Sigmoid colon (tissue), 6 donors: ENCODE measurements at regions not wholly inside any gene's neighbourhood (a gene's known extent, or its start where the extent isn't known, plus 50 kb on each side); places are given as distances from the start of the nearest gene placed in this dataset.

Experiments
- DNase-seq: peaks from one replicate; pipeline ENCODE4 v3.0.0-alpha.2; 2019
- H3K27ac ChIP-seq, 4 donors: fragments of 200-600 bp; sonication (generic); one replicate each; pipeline ENCODE4 v1.5.1; 2016 to 2019; ENCODE audit warnings: mild to moderate bottlenecking in 1 of 4
- H3K27me3 ChIP-seq, 3 donors: fragments of 200-600 bp; sonication (generic); one replicate each; pipeline ENCODE4 v1.5.1; 2019; ENCODE audit warnings: mild to moderate bottlenecking in 1 of 3
- H3K36me3 ChIP-seq, 4 donors: fragments of 200-600 bp; sonication (generic); one replicate each; pipeline ENCODE4 v1.5.1; 2016 to 2019
- H3K4me1 ChIP-seq, 4 donors: fragments of 200-600 bp; sonication (generic); one replicate each; pipeline ENCODE4 v1.5.1; 2017 to 2019
- H3K4me3 ChIP-seq, 4 donors: fragments of 200-600 bp; sonication (generic); one replicate each; pipeline ENCODE4 v1.5.1; 2017 to 2019; ENCODE audit warnings: mild to moderate bottlenecking in 2 of 4, moderate library complexity in 1 of 4
- H3K9me3 ChIP-seq, 4 donors: fragments of 200-600 bp in 3 of 4; sonication (generic) in 3 of 4; one replicate each; pipeline versions ENCODE4 v1.5.1 to v1.6.1; 2013 to 2019
- EP300 ChIP-seq, 4 donors: sonication (generic); formaldehyde crosslinking; IDR thresholded peaks; one replicate each; pipeline ENCODE4 v1.6.1; 2017; ENCODE audit warnings: antibody characterized with exemption in 4 of 4
- POLR2A ChIP-seq, 2 donors: fragments of 450-650 bp; IDR thresholded peaks; one replicate each; pipeline ENCODE4 v1.6.1; 2016; ENCODE audit warnings: antibody characterized with exemption in 2 of 2, mild to moderate bottlenecking in 2 of 2, moderate library complexity in 2 of 2
- POLR2AphosphoS5 ChIP-seq, 4 donors: sonication (generic); formaldehyde crosslinking; IDR thresholded peaks; one replicate each; pipeline ENCODE4 v1.6.1; 2017; ENCODE audit warnings: antibody characterized with exemption in 4 of 4
- WGBS, 2 donors: extraction: QIAGEN DNeasy Blood & Tissue Kit; methylation state at CpG; one replicate each; pipeline ENCODE4 v1.1.7; 2013; 5-methylcytosine and 5-hydroxymethylcytosine counted together
- intact Hi-C: fragments of 100-400 bp; cut with DNase I; formaldehyde crosslinking; loops from one replicate; pipeline ENCODE4 v1.15.1; 2023
- TF ChIP-seq, protein P1 (sequence below), 4 experiments: fragments of 450-650 bp in 3 of 4; fragments of 200-600 bp in 1 of 4; IDR thresholded peaks; one replicate each; pipeline ENCODE4 v1.5.1; 2016 to 2019; ENCODE audit warnings: antibody characterized with exemption in 4 of 4, mild to moderate bottlenecking in 3 of 4, moderate library complexity in 2 of 4
- donor health status: healthy with polysubstance abuse.
- donor health status: healthy.

DNA sequence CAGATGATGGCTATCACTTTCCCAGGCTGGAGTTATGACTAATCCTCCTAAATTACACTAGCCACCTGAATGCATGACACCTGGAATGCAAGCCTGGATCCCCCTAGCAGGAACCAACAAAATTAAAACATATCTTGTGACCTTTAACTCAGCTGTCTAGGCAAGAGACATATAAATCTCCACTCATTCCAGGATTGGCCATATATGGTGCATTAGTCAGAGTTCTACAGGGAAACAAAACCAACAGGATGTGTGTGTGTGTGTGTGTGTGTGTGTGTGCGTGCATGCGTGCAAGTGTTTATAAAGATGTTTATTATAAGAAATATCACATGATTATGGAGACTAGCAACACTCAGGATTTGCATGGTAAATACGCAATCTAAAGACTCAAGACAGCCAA, 212.8 kb downstream of the KIF21A start:
- TF ChIP-seq POLR2A (IDR thresholded peaks at IDR 0.05) (no peak), EP300 (IDR thresholded peaks at IDR 0.05) (no peak), POLR2AphosphoS5 (IDR thresholded peaks at IDR 0.05) (no peak)
- TF ChIP-seq, protein P1, sequence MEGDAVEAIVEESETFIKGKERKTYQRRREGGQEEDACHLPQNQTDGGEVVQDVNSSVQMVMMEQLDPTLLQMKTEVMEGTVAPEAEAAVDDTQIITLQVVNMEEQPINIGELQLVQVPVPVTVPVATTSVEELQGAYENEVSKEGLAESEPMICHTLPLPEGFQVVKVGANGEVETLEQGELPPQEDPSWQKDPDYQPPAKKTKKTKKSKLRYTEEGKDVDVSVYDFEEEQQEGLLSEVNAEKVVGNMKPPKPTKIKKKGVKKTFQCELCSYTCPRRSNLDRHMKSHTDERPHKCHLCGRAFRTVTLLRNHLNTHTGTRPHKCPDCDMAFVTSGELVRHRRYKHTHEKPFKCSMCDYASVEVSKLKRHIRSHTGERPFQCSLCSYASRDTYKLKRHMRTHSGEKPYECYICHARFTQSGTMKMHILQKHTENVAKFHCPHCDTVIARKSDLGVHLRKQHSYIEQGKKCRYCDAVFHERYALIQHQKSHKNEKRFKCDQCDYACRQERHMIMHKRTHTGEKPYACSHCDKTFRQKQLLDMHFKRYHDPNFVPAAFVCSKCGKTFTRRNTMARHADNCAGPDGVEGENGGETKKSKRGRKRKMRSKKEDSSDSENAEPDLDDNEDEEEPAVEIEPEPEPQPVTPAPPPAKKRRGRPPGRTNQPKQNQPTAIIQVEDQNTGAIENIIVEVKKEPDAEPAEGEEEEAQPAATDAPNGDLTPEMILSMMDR (IDR thresholded peaks at IDR 0.05), result no peak
- DNase-seq, result no peak
- no peaks in the 10 kb centered on the region for H3K36me3 ChIP-seq
- 73 to 79% methylated on average over 3 of the region's 3 CpGs for WGBS, 2 donors
- H3K4me1 ChIP-seq, result no peaks in the 10 kb centered on the region
- intact Hi-C loops, result no loop called here
- peaks cover 0 to 4% (median 0%) of the 10 kb centered on the region in 4 donors for H3K9me3 ChIP-seq
- H3K27me3 ChIP-seq, result no peaks in the 10 kb centered on the region
- H3K4me3 ChIP-seq, result no peak overlapping the region
- H3K27ac ChIP-seq, result no peak overlapping the region

DNA sequence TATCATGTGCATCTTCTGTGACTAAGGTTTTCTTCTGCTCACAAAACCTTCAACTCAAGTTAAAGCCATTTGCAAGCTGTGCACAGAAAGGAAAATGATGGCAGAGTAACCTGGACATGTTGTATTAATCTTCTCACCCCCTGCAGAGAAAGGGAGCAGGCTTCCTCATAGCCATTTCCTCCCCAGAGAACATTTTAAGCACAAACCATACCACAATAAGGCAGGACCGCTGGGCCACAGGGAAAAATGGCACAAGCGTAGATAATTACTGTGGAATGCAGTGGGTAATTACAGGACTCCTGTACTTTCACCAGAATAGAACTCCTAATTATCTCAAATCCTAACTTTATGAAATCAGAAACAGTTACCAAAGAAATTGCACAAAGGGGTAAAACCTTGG, 215.7 kb downstream of the KIF21A start:
- TF ChIP-seq, protein P1 (IDR thresholded peaks at IDR 0.05), result no peak
- TF ChIP-seq EP300 (IDR thresholded peaks at IDR 0.05) (no peak), POLR2A (IDR thresholded peaks at IDR 0.05) (no peak), POLR2AphosphoS5 (IDR thresholded peaks at IDR 0.05) (no peak)
- peaks cover 0 to 4% (median 2%) of the 10 kb centered on the region in 4 donors for H3K9me3 ChIP-seq
- H3K4me1 ChIP-seq, result no peaks in the 10 kb centered on the region
- no peak overlapping the region for H3K4me3 ChIP-seq
- no peak for DNase-seq
- no peaks in the 10 kb centered on the region for H3K27me3 ChIP-seq
- WGBS, 2 donors, result 65 to 88% methylated on average over 2 of the region's 2 CpGs
- no peak overlapping the region for H3K27ac ChIP-seq
- intact Hi-C loops, result no loop called here
- H3K36me3 ChIP-seq, result no peaks in the 10 kb centered on the region

DNA sequence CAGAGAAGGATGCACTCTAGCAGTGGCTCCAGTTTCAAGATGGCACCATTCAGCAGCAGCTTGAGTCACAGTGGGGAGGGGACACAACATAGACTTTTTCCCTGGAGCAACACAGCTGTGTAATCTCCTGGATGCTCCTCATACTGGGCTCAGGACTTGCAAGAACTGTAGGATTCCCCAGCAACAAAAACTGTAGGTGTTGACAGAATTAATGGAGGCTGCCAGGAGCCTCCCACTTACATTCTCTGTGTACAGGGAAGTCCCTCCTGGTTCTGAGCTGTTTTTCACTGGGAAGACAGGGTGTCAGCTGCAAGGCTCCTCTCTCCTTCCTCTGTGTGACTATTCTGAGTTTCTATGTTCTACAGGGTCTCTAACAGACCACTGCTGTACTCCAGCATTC, 217.9 kb downstream of the KIF21A start:
- Histone ChIP-seq H3K4me3 (no peak overlapping the region), H3K36me3 (no peaks in the 10 kb centered on the region), H3K4me1 (no peaks in the 10 kb centered on the region), H3K9me3 (peaks cover 0 to 4% (median 0%) of the 10 kb centered on the region in 4 donors), H3K27me3 (no peaks in the 10 kb centered on the region), H3K27ac (no peak overlapping the region)
- TF ChIP-seq, protein P1 (IDR thresholded peaks at IDR 0.05), result no peak
- no peak for TF ChIP-seq POLR2AphosphoS5 (IDR thresholded peaks at IDR 0.05)
- TF ChIP-seq POLR2A (IDR thresholded peaks at IDR 0.05), result no peak
- TF ChIP-seq EP300 (IDR thresholded peaks at IDR 0.05), result no peak
- DNase-seq, result no peak
- intact Hi-C loops, result no loop called here

DNA sequence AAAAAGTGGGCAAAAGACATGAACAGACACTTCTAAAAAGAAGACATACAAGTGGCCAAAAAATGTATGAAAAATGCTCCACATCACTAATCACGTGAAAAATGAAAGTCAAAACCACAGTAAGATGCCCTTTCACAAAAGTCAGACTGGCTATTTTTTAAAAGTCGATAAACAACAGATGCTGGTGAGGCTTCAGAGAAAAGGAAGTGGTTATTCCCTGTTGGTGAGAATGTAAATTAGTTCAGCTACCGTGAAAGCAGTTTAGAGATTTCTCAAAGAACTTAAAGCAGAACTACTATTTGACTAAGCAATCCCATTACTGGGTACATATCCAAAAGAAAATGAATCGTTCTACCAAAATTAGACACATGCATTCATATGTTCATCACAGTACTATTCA, 237.0 kb downstream of the KIF21A start:
- DNase-seq, result no peak
- H3K27ac ChIP-seq, result no peak overlapping the region
- H3K27me3 ChIP-seq, result no peaks in the 10 kb centered on the region
- intact Hi-C loops, result no loop called here
- H3K4me3 ChIP-seq, result no peak overlapping the region
- H3K36me3 ChIP-seq, result no peaks in the 10 kb centered on the region
- no peak for TF ChIP-seq POLR2A (IDR thresholded peaks at IDR 0.05)
- TF ChIP-seq, protein P1 (IDR thresholded peaks at IDR 0.05), result no peak
- TF ChIP-seq POLR2AphosphoS5 (IDR thresholded peaks at IDR 0.05), result no peak
- no peak for TF ChIP-seq EP300 (IDR thresholded peaks at IDR 0.05)
- H3K9me3 ChIP-seq, result peaks cover 0 to 4% (median 0%) of the 10 kb centered on the region in 4 donors
- 71 to 77% methylated on average over 4 of the region's 4 CpGs for WGBS, 2 donors
- no peaks in the 10 kb centered on the region for H3K4me1 ChIP-seq

DNA sequence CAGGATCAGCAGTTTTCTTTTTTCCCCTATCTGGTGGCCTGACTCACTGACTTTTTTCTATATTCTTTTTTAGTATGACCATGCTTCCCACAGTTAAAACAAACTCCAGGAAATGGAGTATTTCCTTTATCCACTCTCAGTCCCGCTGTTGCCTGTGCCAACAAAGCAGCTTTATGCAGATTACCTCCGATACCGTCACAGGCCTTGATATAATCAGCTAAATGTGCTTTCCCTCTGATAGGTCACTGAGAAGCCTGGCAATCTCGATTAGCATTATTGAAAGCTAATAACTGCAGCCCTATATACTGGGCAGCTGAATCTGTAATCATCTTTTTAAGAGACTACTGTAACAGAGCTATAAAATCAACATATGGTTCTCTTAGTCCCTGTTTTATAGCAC, 243.6 kb downstream of the KIF21A start:
- Histone ChIP-seq H3K4me1 (no peaks in the 10 kb centered on the region), H3K27ac (no peak overlapping the region), H3K4me3 (no peak overlapping the region), H3K9me3 (no peaks in the 10 kb centered on the region), H3K36me3 (no peaks in the 10 kb centered on the region), H3K27me3 (no peaks in the 10 kb centered on the region)
- intact Hi-C loops, result no loop called here
- WGBS, 2 donors, result 1 to 2% methylated on average over 4 of the region's 4 CpGs
- no peak for DNase-seq
- TF ChIP-seq POLR2A (IDR thresholded peaks at IDR 0.05) (no peak), POLR2AphosphoS5 (IDR thresholded peaks at IDR 0.05) (no peak), EP300 (IDR thresholded peaks at IDR 0.05) (no peak)
- TF ChIP-seq, protein P1 (IDR thresholded peaks at IDR 0.05), result no peak
